ENCODE measurements at regions not wholly inside any gene's neighbourhood (a gene's known extent, or its start where the extent isn't known, plus 50 kb on each side); places are given as distances from the start of the nearest gene placed in this dataset.

GRCh38 chr1:99170516-99170915 lies 93.8 kb upstream of the PLPPR4 start:
- Histone ChIP-seq H3K4ac (replicated peaks; ENCODE audit: insufficient read length, low read depth, low read length) (no peak overlapping the region), H3K14ac (ENCODE audit: insufficient read length) (no peak overlapping the region), H2BK120ac (replicated peaks; ENCODE audit: low read depth, low read length) (no peak overlapping the region), H3K79me2 (ENCODE audit: control insufficient read depth in 1 of 2, insufficient read depth in 2 of 2, low read length in 2 of 2) (no peaks in the 10 kb centered on the region), H2BK20ac (ENCODE audit: low read length) (no peak overlapping the region), H3K36me3 (ENCODE audit: control insufficient read depth in 2 of 4, insufficient read depth in 4 of 4, low read length in 3 of 4) (no peaks in the 10 kb centered on the region), H3K9ac (replicated peaks in 1 of 4; ENCODE audit: extremely low read depth in 1 of 4, low read depth in 3 of 4, low read length in 3 of 4) (no peak overlapping the region), H3K27me3 (replicated peaks in 1 of 4; ENCODE audit: control insufficient read depth in 3 of 4, extremely low read depth in 1 of 4, insufficient read depth in 3 of 4, low read length in 3 of 4) (no peaks in the 10 kb centered on the region), H2AK5ac (ENCODE audit: low read depth, low read length) (no peak overlapping the region), H2BK15ac (ENCODE audit: low read length) (no peak overlapping the region), H3K79me1 (ENCODE audit: low read depth, low read length) (no peaks in the 10 kb centered on the region), H3K56ac (replicated peaks; ENCODE audit: insufficient read length, low read depth, low read length) (no peak overlapping the region), H3K23ac (ENCODE audit: insufficient read length) (no peak overlapping the region), H3K23me2 (ENCODE audit: low read depth, low read length) (no peaks in the 10 kb centered on the region), H3K4me3 (ENCODE audit: extremely low read depth in 1 of 4, insufficient read depth in 2 of 4, low read depth in 3 of 4, low read length in 4 of 4) (no peak overlapping the region), H3K4me2 (ENCODE audit: insufficient read depth in 1 of 2, low read depth in 2 of 2, low read length in 2 of 2) (no peak overlapping the region), H3K18ac (ENCODE audit: extremely low read depth, low read length) (no peak overlapping the region), H2BK12ac (ENCODE audit: low read depth, low read length) (no peak overlapping the region), H4K8ac (ENCODE audit: extremely low read depth, insufficient read depth, low read length) (no peak overlapping the region), H4K20me1 (replicated peaks in 1 of 2; ENCODE audit: control insufficient read depth in 1 of 2, insufficient read depth in 2 of 2, low read length in 2 of 2) (no peaks in the 10 kb centered on the region), H2AFZ (ENCODE audit: low read length) (no peak overlapping the region), H4K91ac (replicated peaks; ENCODE audit: insufficient read length, low read length) (no peak overlapping the region), H3K27ac (ENCODE audit: low read depth, low read length) (no peak overlapping the region), H3K9me3 (ENCODE audit: insufficient read depth in 2 of 2, low read depth in 1 of 2, low read length in 1 of 2) (no peaks in the 10 kb centered on the region), H3K4me1 (replicated peaks in 1 of 4; ENCODE audit: control insufficient read depth in 3 of 4, insufficient read depth in 4 of 4, low read length in 3 of 4) (no peaks in the 10 kb centered on the region), H4K5ac (ENCODE audit: insufficient read length, low read depth, low read length) (no peak overlapping the region), H2BK5ac (ENCODE audit: low read depth, low read length) (no peak overlapping the region)
- no peak for DNase-seq (ENCODE audit: low read depth in 1 of 2, low spot score in 2 of 2)
- TF ChIP-seq JUN (IDR thresholded peaks at IDR 0.05; ENCODE audit: low read depth, low read length) (no peak), YY1 (IDR thresholded peaks at IDR 0.05; ENCODE audit: low read depth, low read length) (no peak), SIRT6 (IDR thresholded peaks at IDR 0.05; ENCODE audit: low read length) (no peak), TCF12 (IDR thresholded peaks at IDR 0.05; ENCODE audit: low read depth, low read length) (no peak), EZH2 (IDR thresholded peaks at IDR 0.05; ENCODE audit: low read depth, low read length, severe bottlenecking) (no peak), GTF2F1 (IDR thresholded peaks at IDR 0.05; ENCODE audit: borderline replicate concordance, low read depth, low read length) (no peak), CEBPB (IDR thresholded peaks at IDR 0.05; ENCODE audit: low read depth, low read length) (no peak), ATF3 (IDR thresholded peaks at IDR 0.05; ENCODE audit: insufficient read depth, low read depth, low read length) (no peak), USF2 (IDR thresholded peaks at IDR 0.05; ENCODE audit: low read length) (no peak), SUZ12 (IDR thresholded peaks at IDR 0.05; ENCODE audit: low read length) (no peak), GABPA (IDR thresholded peaks at IDR 0.05; ENCODE audit: borderline replicate concordance, insufficient read depth, low read length) (no peak), POU5F1 (IDR thresholded peaks at IDR 0.05; ENCODE audit: low read depth, low read length) (no peak), SRF (IDR thresholded peaks at IDR 0.05; ENCODE audit: low read depth, low read length) (no peak)
- FAIRE-seq, result no peak
- ChIA-PET POLR2A (ENCODE audit: partially characterized antibody) (no interaction called here), CTCF (ENCODE audit: partially characterized antibody) (interaction anchor here (1.0 to 1.9 kb wide), 6 partner anchors 8 to 534 kb away, joined by 3 to 6 read pairs (median 3); no protein-coding TSS in a partner anchor)
- 88% methylated on average over 1 of the region's 1 CpG; no CpG with 5 or more reads in 1 of the 2 experiments for WGBS, 2 experiments (ENCODE audit: extremely low coverage in 1 of 2, insufficient coverage in 1 of 2, insufficient read length in 1 of 2, insufficient replicate concordance in 2 of 2, low coverage in 1 of 2, low lambda C conversion rate in 2 of 2, missing lambda C conversion rate in 1 of 2)
